ENCODE measurements at regions not wholly inside any gene's neighbourhood (a gene's known extent, or its start where the extent isn't known, plus 50 kb on each side); places are given as distances from the start of the nearest gene placed in this dataset.

- no peak for DNase-seq (ENCODE audit: low read depth)
These were observed 67.2 kb upstream of the SHISA3 start for GRCh38 chr4:42330002-42330592.

- DNase-seq (ENCODE audit: low read depth), result no peak
These were observed 66.2 kb upstream of the SHISA3 start for GRCh38 chr4:42331040-42331439.

- DNase-seq (ENCODE audit: low read depth), result no peak
These were observed 65.3 kb upstream of the SHISA3 start for GRCh38 chr4:42331914-42332368.

- DNase-seq (ENCODE audit: low read depth), result no peak
These were observed 57.3 kb upstream of the SHISA3 start for GRCh38 chr4:42339935-42340406.

- no peak for DNase-seq (ENCODE audit: low read depth)
These were observed 55.7 kb upstream of the SHISA3 start for GRCh38 chr4:42341518-42342026.

- no peak for DNase-seq (ENCODE audit: low read depth)
These were observed 54.8 kb upstream of the SHISA3 start for GRCh38 chr4:42342459-42342858.

- DNase-seq (ENCODE audit: low read depth), result no peak
These were observed 53.0 kb upstream of the SHISA3 start for GRCh38 chr4:42344309-42344708.

GRCh38 chr4:42344749-42345148 is 52.5 kb upstream of the SHISA3 start:
- no peak for DNase-seq (ENCODE audit: low read depth)

- no peak for DNase-seq (ENCODE audit: low read depth)
These were observed 51.2 kb upstream of the SHISA3 start for GRCh38 chr4:42345962-42346544.

- DNase-seq (ENCODE audit: low read depth), result no peak
These were observed 50.2 kb upstream of the SHISA3 start for GRCh38 chr4:42347076-42347475.
